Esophagus mucosa (tissue), 1 donor: ENCODE measurements at regions not wholly inside any gene's neighbourhood (a gene's known extent, or its start where the extent isn't known, plus 50 kb on each side); places are given as distances from the start of the nearest gene placed in this dataset.

Experiments used
- ATAC-seq: fragments of 200-7000 bp; cut with Tn5 transposase; one replicate; pipeline ENCODE4 v1.9.1; 2020
- donor health status: DM: yes; HTN: yes; CAD: no.

GRCh38 chr15:29420188-29420587 is 150.6 kb upstream of the NSMCE3 start:
- no peak for ATAC-seq

- ATAC-seq, result no peak
Observed at GRCh38 chr15:29418931-29419330, 149.3 kb upstream of the NSMCE3 start.

GRCh38 chr15:29418178-29418577 is 148.6 kb upstream of the NSMCE3 start:
- no peak for ATAC-seq

- ATAC-seq, result no peak
Observed at GRCh38 chr15:29411299-29411698, 141.7 kb upstream of the NSMCE3 start.

GRCh38 chr15:29410338-29410737 is 140.7 kb upstream of the NSMCE3 start:
- ATAC-seq, result no peak

- ATAC-seq, result no peak
Observed at GRCh38 chr15:29409890-29410289, 140.3 kb upstream of the NSMCE3 start.

- no peak for ATAC-seq
Observed at GRCh38 chr15:29405564-29405963, 135.9 kb upstream of the NSMCE3 start.

- peak; percentile 42 for ATAC-seq
Observed at GRCh38 chr15:29403772-29404171, 134.2 kb upstream of the NSMCE3 start.

GRCh38 chr15:29401644-29402043 is 132.0 kb upstream of the NSMCE3 start:
- ATAC-seq, result no peak

GRCh38 chr15:29400701-29401100 is 131.1 kb upstream of the NSMCE3 start:
- ATAC-seq, result no peak

GRCh38 chr15:29398907-29399306 is 129.3 kb upstream of the NSMCE3 start:
- ATAC-seq, result no peak

GRCh38 chr15:29396176-29396811 is 126.7 kb upstream of the NSMCE3 start:
- ATAC-seq, result no peak

GRCh38 chr15:29393443-29393842 is 123.8 kb upstream of the NSMCE3 start:
- no peak for ATAC-seq

- no peak for ATAC-seq
Observed at GRCh38 chr15:29392358-29392757, 122.7 kb upstream of the NSMCE3 start.

- ATAC-seq, result no peak
Observed at GRCh38 chr15:29390051-29390450, 120.4 kb upstream of the NSMCE3 start.

GRCh38 chr15:29386523-29386922 is 116.9 kb upstream of the NSMCE3 start:
- ATAC-seq, result no peak

GRCh38 chr15:29383367-29383766 is 113.7 kb upstream of the NSMCE3 start:
- ATAC-seq, result no peak

- no peak for ATAC-seq
Observed at GRCh38 chr15:29382862-29383261, 113.2 kb upstream of the NSMCE3 start.

- no peak for ATAC-seq
Observed at GRCh38 chr15:29380466-29380865, 110.8 kb upstream of the NSMCE3 start.

GRCh38 chr15:29379647-29380046 is 110.0 kb upstream of the NSMCE3 start:
- ATAC-seq, result no peak

GRCh38 chr15:29377161-29377560 is 107.5 kb upstream of the NSMCE3 start:
- ATAC-seq, result no peak

- ATAC-seq, result no peak
Observed at GRCh38 chr15:29376590-29376989, 107.0 kb upstream of the NSMCE3 start.

- ATAC-seq, result no peak
Observed at GRCh38 chr15:29369261-29369660, 99.6 kb upstream of the NSMCE3 start.

GRCh38 chr15:29364426-29365078 is 94.9 kb upstream of the NSMCE3 start:
- no peak for ATAC-seq

- no peak for ATAC-seq
Observed at GRCh38 chr15:29361560-29361959, 91.9 kb upstream of the NSMCE3 start.
